Naive thymus-derived CD4-positive, alpha-beta T cell (primary cell): ENCODE measurements at regions not wholly inside any gene's neighbourhood (a gene's known extent, or its start where the extent isn't known, plus 50 kb on each side); places are given as distances from the start of the nearest gene placed in this dataset.
A peak's percentile ranks its signal among the peaks of the same experiment; 100 is the strongest.

ENCODE experiments used
- ATAC-seq: fragments of 150-1000 bp; cut with Tn5 transposase; 2 replicates; pipeline ENCODE4 v1.10.0; 2021; ENCODE audit warnings: mild to moderate bottlenecking, moderate library complexity
- CTCF ChIA-PET: fragments of 350-600 bp; sonication (Branson Sonifier 250); formaldehyde crosslinking; loops from one replicate; lab custom pipeline; 2021; ENCODE audit warnings: antibody characterized with exemption; lab: Charles Lee
- POLR2A ChIA-PET: fragments of 350-600 bp; sonication (Branson Sonifier 250); formaldehyde crosslinking; loops from one replicate; lab custom pipeline; 2021; ENCODE audit warnings: antibody characterized with exemption, inconsistent platforms; lab: Charles Lee
- DNase-seq, 9 donors: peaks; one replicate each; pipeline versions ENCODE4 v3.0.0 to v3.0.0-alpha.2; 2020 to 2022; ENCODE audit warnings: mixed read lengths in 1 of 9
- H3K27ac ChIP-seq: one replicate; pipeline ENCODE4 v1.7.0; 2013; ENCODE audit warnings: mild to moderate bottlenecking, low read depth, low read length, moderate library complexity
- H3K27me3 ChIP-seq, 2 donors: one replicate each; pipeline ENCODE4 v1.7.0; 2013; ENCODE audit warnings: low read length in 2 of 2, mild to moderate bottlenecking in 2 of 2, moderate library complexity in 2 of 2; ENCODE audit not compliant: control insufficient read depth in 2 of 2, insufficient read depth in 2 of 2
- H3K36me3 ChIP-seq, 3 experiments: 1 replicate in 2 of 3; 2 replicates in 1 of 3; pipeline ENCODE4 v1.7.0; 2013; ENCODE audit warnings: low read length in 3 of 3, mild to moderate bottlenecking in 3 of 3, moderate library complexity in 1 of 3; ENCODE audit not compliant: insufficient read depth in 3 of 3, control insufficient read depth in 2 of 3
- H3K4me1 ChIP-seq, 2 donors: one replicate each; pipeline ENCODE4 v1.7.0; 2013; ENCODE audit warnings: low read length in 2 of 2, mild to moderate bottlenecking in 2 of 2, moderate library complexity in 1 of 2; ENCODE audit not compliant: control insufficient read depth in 2 of 2, insufficient read depth in 2 of 2
- H3K4me3 ChIP-seq: 2 replicates; pipeline ENCODE4 v1.7.0; 2013; ENCODE audit warnings: mild to moderate bottlenecking, low read length
- H3K9me3 ChIP-seq, 3 experiments: 1 replicate in 2 of 3; 2 replicates in 1 of 3; pipeline ENCODE4 v1.7.0; 2013; ENCODE audit warnings: low read length in 3 of 3; ENCODE audit not compliant: control insufficient read depth in 2 of 3
- H3K27ac Mint-ChIP-seq, 9 donors: one replicate each; pipeline ENCODE4 v1.8.0; 2020 to 2022; ENCODE audit warnings: mixed read lengths in 9 of 9, mild to moderate bottlenecking in 8 of 9, moderate library complexity in 5 of 9, inconsistent platforms in 2 of 9
- H3K27me3 Mint-ChIP-seq, 5 donors: one replicate each; pipeline ENCODE4 v1.8.0; 2021 to 2022; ENCODE audit warnings: mixed read lengths in 5 of 5, mild to moderate bottlenecking in 1 of 5
- H3K36me3 Mint-ChIP-seq, 5 donors: one replicate each; pipeline ENCODE4 v1.8.0; 2020 to 2022; ENCODE audit warnings: mixed read lengths in 5 of 5, mild to moderate bottlenecking in 3 of 5, inconsistent platforms in 1 of 5
- H3K4me1 Mint-ChIP-seq, 7 donors: one replicate each; pipeline ENCODE4 v1.8.0; 2020 to 2022; ENCODE audit warnings: mixed read lengths in 7 of 7, mild to moderate bottlenecking in 3 of 7, inconsistent platforms in 1 of 7
- H3K4me3 Mint-ChIP-seq, 10 donors: one replicate each; pipeline ENCODE4 v1.8.0; 2020 to 2022; ENCODE audit warnings: mild to moderate bottlenecking in 10 of 10, mixed read lengths in 10 of 10, moderate library complexity in 6 of 10, inconsistent platforms in 2 of 10
- H3K9me3 Mint-ChIP-seq, 11 donors: one replicate each; pipeline ENCODE4 v1.8.0; 2020 to 2022; ENCODE audit warnings: mixed read lengths in 11 of 11, mild to moderate bottlenecking in 4 of 11, inconsistent platforms in 1 of 11, moderate library complexity in 1 of 11
- intact Hi-C, 2 donors: fragments of 100-400 bp; cut with micrococcal nuclease; formaldehyde crosslinking; loops; one replicate each; pipeline ENCODE4 v1.15.1; 2023

DNA sequence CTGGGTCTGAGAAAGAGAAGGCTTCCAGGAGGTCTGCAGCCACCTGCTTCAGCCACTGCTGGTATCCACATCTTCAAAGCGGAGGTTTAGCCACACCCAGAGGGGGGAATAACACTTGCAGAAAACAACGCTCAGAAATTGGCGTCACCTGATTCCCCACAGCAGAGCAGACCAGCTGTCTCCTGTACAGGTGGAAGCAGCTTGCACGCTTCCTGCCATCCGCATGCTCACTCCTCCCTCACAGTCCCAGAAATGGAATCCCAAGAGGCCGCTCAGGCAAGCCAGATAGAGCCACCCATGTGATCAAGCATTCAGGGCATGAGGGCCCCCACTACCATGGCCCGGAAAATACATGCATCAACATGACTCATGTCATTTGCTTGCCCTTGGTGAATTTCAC lies 112.2 kb upstream of the DIO3 start:
- DNase-seq (no peak), ATAC-seq (no peak)
- Histone ChIP-seq H3K4me1 (peaks cover under 1 to 2% of the 10 kb centered on the region in 2 donors), H3K9me3 (no peaks in the 10 kb centered on the region), H3K36me3 (no peaks in the 10 kb centered on the region), H3K27ac (no peak overlapping the region), H3K27me3 (peaks cover 16 to 20% of the 10 kb centered on the region in 2 donors), H3K4me3 (no peak overlapping the region)
- Mint-ChIP-seq H3K27ac (no peak overlapping the region), H3K36me3 (peaks cover 0 to 5% (median 3%) of the 10 kb centered on the region in 5 donors), H3K4me1 (peaks cover 0 to 22% (median 17%) of the 10 kb centered on the region in 7 donors), H3K4me3 (no peak overlapping the region), H3K27me3 (peaks cover 75 to 89% (median 86%) of the 10 kb centered on the region in 5 donors), H3K9me3 (peaks cover 0 to 18% (median 2%) of the 10 kb centered on the region in 11 donors)
- ChIA-PET POLR2A (no interaction called here), CTCF (no interaction called here)
- intact Hi-C loops = no loop called here

DNA sequence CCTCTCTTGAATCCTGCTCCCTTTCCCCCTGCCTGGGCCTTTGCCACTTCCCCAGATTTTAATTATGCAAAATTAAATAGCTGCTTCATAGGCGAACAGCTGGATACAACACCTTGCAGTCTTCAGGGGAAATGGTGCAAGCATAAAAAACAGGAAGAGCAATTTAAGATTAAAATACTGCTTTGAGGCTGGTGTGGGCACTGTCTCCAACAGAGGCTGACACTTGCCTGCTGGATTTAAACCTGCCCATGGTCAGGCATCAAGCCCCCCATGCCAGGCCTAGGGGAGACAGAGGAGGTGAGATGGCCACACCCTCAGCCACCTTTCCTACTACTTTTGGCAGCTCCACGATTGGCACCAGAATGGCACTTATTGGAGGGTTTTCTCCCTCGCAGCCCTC lies 110.1 kb upstream of the DIO3 start:
- ATAC-seq = no peak

DNA sequence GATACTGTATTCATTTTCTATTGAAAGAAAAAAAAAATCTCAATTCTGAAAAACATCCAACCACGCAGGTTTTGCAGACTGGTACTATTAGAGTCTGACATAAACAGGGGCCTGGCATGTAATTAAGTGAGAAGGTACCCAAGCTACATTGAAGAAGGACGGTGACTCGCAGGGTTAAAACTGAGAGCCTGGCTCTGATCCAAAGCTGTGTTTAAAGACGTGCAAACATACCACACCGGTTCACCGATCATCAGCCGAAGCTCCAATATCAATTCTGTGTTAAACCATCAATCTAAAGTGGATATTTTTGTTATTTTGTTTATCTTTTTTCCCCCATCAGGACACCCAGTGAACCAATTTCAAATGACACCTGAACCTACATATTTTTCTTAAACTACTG lies 108.1 kb upstream of the DIO3 start:
- DNase-seq = no peak
- Mint-ChIP-seq H3K4me1 (peaks cover 0 to 15% (median 9%) of the 10 kb centered on the region in 7 donors), H3K27me3 (peaks cover 80 to 86% (median 82%) of the 10 kb centered on the region in 5 donors), H3K36me3 (peaks cover 0 to 12% (median 4%) of the 10 kb centered on the region in 5 donors), H3K27ac (no peak overlapping the region), H3K4me3 (no peak overlapping the region), H3K9me3 (peaks cover 0 to 33% (median 7%) of the 10 kb centered on the region in 11 donors)
- no peaks in the 10 kb centered on the region for H3K9me3 ChIP-seq
- no peak overlapping the region for H3K27ac ChIP-seq
- CTCF ChIA-PET = no interaction called here
- no peaks in the 10 kb centered on the region for H3K36me3 ChIP-seq
- intact Hi-C loops = loop anchor here in 1 of 2 donors (10.0 kb wide), 1 partner anchor 112 kb away; the partner anchor contains the start of gene DIO3
- no peak overlapping the region for H3K4me3 ChIP-seq
- no peak for ATAC-seq
- POLR2A ChIA-PET = no interaction called here
- H3K4me1 ChIP-seq = no peaks in the 10 kb centered on the region
- H3K27me3 ChIP-seq = no peaks in the 10 kb centered on the region

More for the DNA sequence above, 110.1 kb upstream of the DIO3 start:
- H3K36me3 ChIP-seq = no peaks in the 10 kb centered on the region
- H3K27ac ChIP-seq = no peak overlapping the region
- H3K4me3 Mint-ChIP-seq = no peak overlapping the region
- H3K27ac Mint-ChIP-seq = no peak overlapping the region
- no peak overlapping the region for H3K4me3 ChIP-seq
- H3K27me3 Mint-ChIP-seq = peaks cover 86 to 97% (median 92%) of the 10 kb centered on the region in 5 donors
- H3K9me3 ChIP-seq = no peaks in the 10 kb centered on the region
- H3K36me3 Mint-ChIP-seq = peaks cover 0 to 12% (median 4%) of the 10 kb centered on the region in 5 donors
- peaks cover 0 to 12% (median 7%) of the 10 kb centered on the region in 7 donors for H3K4me1 Mint-ChIP-seq
- H3K27me3 ChIP-seq = peaks cover 12 to 13% of the 10 kb centered on the region in 2 donors
- H3K9me3 Mint-ChIP-seq = peaks cover 0 to 30% (median 7%) of the 10 kb centered on the region in 11 donors
- intact Hi-C loops = loop anchor here in 1 of 2 donors (10.0 kb wide), 1 partner anchor 114 kb away; the partner anchor contains the start of gene DIO3
- ChIA-PET CTCF (no interaction called here), POLR2A (no interaction called here)
- DNase-seq = no peak
- no peaks in the 10 kb centered on the region for H3K4me1 ChIP-seq

DNA sequence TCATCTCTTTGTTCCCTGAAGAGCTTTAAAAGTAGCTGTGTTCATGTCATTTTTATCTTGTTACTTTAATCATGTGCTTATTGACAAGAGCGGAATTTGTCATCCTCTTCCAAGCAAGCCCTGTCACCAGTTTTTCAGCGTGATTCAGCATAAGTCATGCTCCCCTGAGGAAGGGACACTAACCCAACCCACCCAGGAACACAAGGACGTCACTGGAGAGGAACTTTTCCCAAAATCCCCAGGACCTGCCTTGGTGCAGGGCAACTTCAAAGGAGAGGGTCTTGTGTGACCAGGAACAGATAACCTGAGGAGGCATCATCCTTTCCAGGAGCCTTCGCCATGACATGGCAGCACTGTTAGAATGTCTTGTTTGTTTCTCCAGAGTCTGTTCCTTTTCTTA lies 107.1 kb upstream of the DIO3 start:
- no peaks in the 10 kb centered on the region for H3K4me1 ChIP-seq

DNA sequence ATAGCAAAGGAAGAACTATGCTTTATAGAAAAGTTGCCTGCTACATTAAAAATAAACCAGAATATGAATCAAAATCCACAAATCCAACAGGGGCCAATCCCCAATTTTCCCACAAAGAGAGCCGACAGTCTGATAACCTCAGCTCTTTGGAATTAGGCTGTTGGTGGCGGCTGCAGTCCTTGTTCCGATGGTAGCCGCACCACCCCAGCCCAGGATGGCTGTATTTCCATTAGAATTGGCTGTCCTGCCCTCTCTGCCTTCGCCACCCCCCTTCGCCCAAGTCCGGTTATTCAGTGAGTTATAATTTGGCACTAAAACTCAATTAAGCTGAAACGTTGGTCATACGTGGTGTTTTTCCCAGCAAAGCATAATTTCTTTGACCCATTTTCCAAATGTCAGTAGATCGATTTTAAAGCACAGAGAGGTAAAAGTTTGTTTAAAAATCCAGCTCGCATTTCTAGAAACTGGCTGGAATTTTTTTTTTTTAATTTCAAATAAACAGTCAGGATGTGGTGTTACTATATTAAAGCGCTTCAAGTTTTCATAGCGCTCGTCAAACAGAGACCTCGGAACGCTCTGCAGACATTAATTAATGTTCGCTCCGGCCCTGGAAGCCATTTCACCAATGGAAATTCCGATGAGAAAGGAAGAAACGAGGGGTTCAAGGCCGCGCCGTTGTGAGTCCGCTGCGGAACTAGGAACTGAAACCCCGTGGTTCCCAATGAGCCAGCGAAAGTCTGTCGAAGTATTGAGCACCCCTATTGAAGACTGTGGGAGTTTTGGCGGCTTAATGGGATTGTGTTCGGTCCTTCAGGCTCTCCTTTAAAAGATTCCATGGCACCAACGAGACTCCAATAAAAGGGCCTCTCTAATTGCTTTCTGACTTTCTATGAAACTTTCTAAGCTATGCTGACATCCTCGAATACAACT lies 104.8 kb upstream of the DIO3 start:
- no peaks in the 10 kb centered on the region for H3K4me1 ChIP-seq
- POLR2A ChIA-PET = no interaction called here
- intact Hi-C loops = loop anchor here in 1 of 2 donors (10.0 kb wide), 1 partner anchor 108 kb away; the partner anchor contains the start of gene DIO3
- no peak overlapping the region for H3K4me3 ChIP-seq
- Mint-ChIP-seq H3K4me3 (peak overlapping the region in 8 of 10 donors; percentile 30 to 65 (median 54)), H3K27ac (peak overlapping the region in 1 of 9 donors; percentile 29), H3K27me3 (peaks cover 64 to 73% (median 71%) of the 10 kb centered on the region in 5 donors), H3K36me3 (peaks cover 0 to 7% (median 4%) of the 10 kb centered on the region in 5 donors), H3K4me1 (peaks cover 0 to 21% (median 6%) of the 10 kb centered on the region in 7 donors), H3K9me3 (peaks cover 0 to 33% (median 7%) of the 10 kb centered on the region in 11 donors)
- no peaks in the 10 kb centered on the region for H3K36me3 ChIP-seq
- H3K9me3 ChIP-seq = no peaks in the 10 kb centered on the region
- H3K27me3 ChIP-seq = peaks cover 3 to 7% of the 10 kb centered on the region in 2 donors
- no peak overlapping the region for H3K27ac ChIP-seq
- DNase-seq (no peak), ATAC-seq (no peak)
- CTCF ChIA-PET = no interaction called here

More for the DNA sequence above, 107.1 kb upstream of the DIO3 start:
- no peak for DNase-seq
- no peak for ATAC-seq
- Histone ChIP-seq H3K9me3 (no peaks in the 10 kb centered on the region), H3K27ac (no peak overlapping the region), H3K4me3 (no peak overlapping the region), H3K27me3 (peaks cover 0 to under 1% of the 10 kb centered on the region in 2 donors), H3K36me3 (no peaks in the 10 kb centered on the region)
- Mint-ChIP-seq H3K27ac (no peak overlapping the region), H3K9me3 (peaks cover 0 to 33% (median 7%) of the 10 kb centered on the region in 11 donors), H3K4me3 (no peak overlapping the region), H3K27me3 (peaks cover 71 to 78% (median 76%) of the 10 kb centered on the region in 5 donors), H3K36me3 (peaks cover 0 to 12% (median 4%) of the 10 kb centered on the region in 5 donors), H3K4me1 (peaks cover 0 to 11% (median 9%) of the 10 kb centered on the region in 7 donors)
- ChIA-PET CTCF (no interaction called here), POLR2A (no interaction called here)
- intact Hi-C loops = loop anchor here in 1 of 2 donors (10.0 kb wide), 1 partner anchor 111 kb away; the partner anchor contains the start of gene DIO3

DNA sequence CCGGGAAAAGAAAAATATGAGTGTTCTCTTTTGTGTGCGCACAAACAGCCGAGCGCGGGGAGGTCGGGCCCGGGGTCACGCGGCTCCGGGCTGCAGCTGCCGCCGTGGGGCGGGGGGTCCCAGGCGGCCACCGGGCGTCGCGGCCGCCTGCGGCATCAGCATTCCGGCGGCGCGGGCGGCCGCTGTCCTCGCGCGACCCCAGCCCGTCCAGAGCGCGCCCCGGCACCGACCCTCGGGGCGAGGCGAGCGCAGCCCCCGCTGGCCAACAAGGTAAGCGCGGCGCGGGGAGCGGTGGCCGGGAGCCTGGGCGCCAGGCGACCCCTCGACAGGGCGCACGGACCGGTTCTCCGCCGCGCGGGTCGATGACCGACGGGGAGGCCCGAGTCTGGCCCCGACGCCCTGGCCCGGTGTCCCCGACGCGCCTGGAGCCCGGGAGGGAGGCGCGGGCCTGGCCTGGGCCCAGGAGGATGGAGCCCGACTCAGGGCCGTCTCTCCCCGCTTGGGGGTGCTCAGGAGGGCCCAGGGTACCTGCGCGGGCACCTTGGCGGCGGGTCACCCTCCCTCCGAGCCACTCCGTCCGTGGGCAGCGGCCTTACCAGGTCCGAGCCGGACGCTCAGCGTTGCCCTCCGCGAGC lies 103.9 kb upstream of the DIO3 start:
- no peaks in the 10 kb centered on the region for H3K36me3 ChIP-seq
- intact Hi-C loops = loop anchor here in 1 of 2 donors (10.0 kb wide), 1 partner anchor 107 kb away; the partner anchor contains the start of gene DIO3
- no peaks in the 10 kb centered on the region for H3K9me3 ChIP-seq
- Mint-ChIP-seq H3K36me3 (peaks cover 0 to 7% (median 3%) of the 10 kb centered on the region in 5 donors), H3K9me3 (peaks cover 0 to 32% (median 7%) of the 10 kb centered on the region in 11 donors), H3K4me1 (peaks cover 0 to 21% (median 6%) of the 10 kb centered on the region in 7 donors), H3K4me3 (peak overlapping the region in 4 of 10 donors; percentile 53 to 65 (median 56)), H3K27ac (no peak overlapping the region), H3K27me3 (peaks cover 59 to 72% (median 66%) of the 10 kb centered on the region in 5 donors)
- no peak overlapping the region for H3K4me3 ChIP-seq
- ChIA-PET CTCF (no interaction called here), POLR2A (no interaction called here)
- no peak overlapping the region for H3K27ac ChIP-seq
- H3K27me3 ChIP-seq = peaks cover 3 to 7% of the 10 kb centered on the region in 2 donors
- H3K4me1 ChIP-seq = no peaks in the 10 kb centered on the region
- ATAC-seq = no peak
- DNase-seq = no peak
